ENCODE measurements at regions not wholly inside any gene's neighbourhood (a gene's known extent, or its start where the extent isn't known, plus 50 kb on each side); places are given as distances from the start of the nearest gene placed in this dataset.

- H3K9me3 ChIP-seq: no peaks in the 10 kb centered on the region
- DNase-seq: no peak
- no peak overlapping the region for H3K27ac ChIP-seq
- H3K4me3 ChIP-seq: no peak overlapping the region
- H3K27me3 ChIP-seq: no peaks in the 10 kb centered on the region
- H3K36me3 ChIP-seq: no peaks in the 10 kb centered on the region
- intact Hi-C loops (cut with DNase I; ENCODE audit: low total_unique reads): no loop called here
- WGBS, 2 donors (ENCODE audit: low coverage in 1 of 2): 54 to 59% methylated on average over 3 of the region's 3 CpGs
- in situ Hi-C loops (cut with MboI; ENCODE audit: low pct_ligation_motif_present in 1 of 4, low pct_unique_long_range_greater_than_20kb in 1 of 4, low sequenced_read_pairs in 3 of 4): no loop called here
- TF ChIP-seq EP300 (IDR thresholded peaks at IDR 0.05; ENCODE audit: low read depth): no peak
- TF ChIP-seq POLR2A (IDR thresholded peaks at IDR 0.05): no peak
- no peak for TF ChIP-seq CTCF (IDR thresholded peaks at IDR 0.05)
- no peak for TF ChIP-seq POLR2AphosphoS5 (IDR thresholded peaks at IDR 0.05)
- H3K4me1 ChIP-seq: no peaks in the 10 kb centered on the region
These were observed 494.2 kb upstream of the CDH8 start for GRCh38 chr16:62530426-62530825.

GRCh38 chr16:62516001-62516400, 479.8 kb upstream of the CDH8 start:
- no peak overlapping the region for H3K27ac ChIP-seq
- 25 to 40% methylated on average over 1 of the region's 1 CpG for WGBS, 2 donors (ENCODE audit: low coverage in 1 of 2)
- no peaks in the 10 kb centered on the region for H3K9me3 ChIP-seq
- no peak overlapping the region for H3K4me3 ChIP-seq
- in situ Hi-C loops (cut with MboI; ENCODE audit: low pct_ligation_motif_present in 1 of 4, low pct_unique_long_range_greater_than_20kb in 1 of 4, low sequenced_read_pairs in 3 of 4): no loop called here
- intact Hi-C loops (cut with DNase I; ENCODE audit: low total_unique reads): no loop called here
- no peaks in the 10 kb centered on the region for H3K36me3 ChIP-seq
- no peak for DNase-seq
- H3K27me3 ChIP-seq: no peaks in the 10 kb centered on the region
- TF ChIP-seq POLR2A (IDR thresholded peaks at IDR 0.05): no peak
- TF ChIP-seq EP300 (IDR thresholded peaks at IDR 0.05; ENCODE audit: low read depth): no peak
- no peak for TF ChIP-seq CTCF (IDR thresholded peaks at IDR 0.05)
- TF ChIP-seq POLR2AphosphoS5 (IDR thresholded peaks at IDR 0.05): no peak
- H3K4me1 ChIP-seq: no peaks in the 10 kb centered on the region

GRCh38 chr16:62503073-62503472, 466.8 kb upstream of the CDH8 start:
- Histone ChIP-seq H3K4me3 (no peak overlapping the region), H3K4me1 (no peaks in the 10 kb centered on the region), H3K27me3 (no peaks in the 10 kb centered on the region), H3K36me3 (no peaks in the 10 kb centered on the region), H3K9me3 (no peaks in the 10 kb centered on the region), H3K27ac (no peak overlapping the region)
- in situ Hi-C loops (cut with MboI; ENCODE audit: low pct_ligation_motif_present in 1 of 4, low pct_unique_long_range_greater_than_20kb in 1 of 4, low sequenced_read_pairs in 3 of 4): no loop called here
- 70 to 81% methylated on average over 3 of the region's 3 CpGs for WGBS, 2 donors (ENCODE audit: low coverage in 1 of 2)
- DNase-seq: no peak
- TF ChIP-seq CTCF (IDR thresholded peaks at IDR 0.05) (no peak), POLR2AphosphoS5 (IDR thresholded peaks at IDR 0.05) (no peak), EP300 (IDR thresholded peaks at IDR 0.05; ENCODE audit: low read depth) (no peak), POLR2A (IDR thresholded peaks at IDR 0.05) (no peak)
- intact Hi-C loops (cut with DNase I; ENCODE audit: low total_unique reads): no loop called here

GRCh38 chr16:62478903-62479458, 442.7 kb upstream of the CDH8 start:
- Histone ChIP-seq H3K36me3 (no peaks in the 10 kb centered on the region), H3K27ac (no peak overlapping the region), H3K4me1 (no peaks in the 10 kb centered on the region), H3K4me3 (no peak overlapping the region), H3K9me3 (peaks cover 3 to 5% of the 10 kb centered on the region in 2 donors), H3K27me3 (no peaks in the 10 kb centered on the region)
- no peak for TF ChIP-seq CTCF (IDR thresholded peaks at IDR 0.05)
- no peak for TF ChIP-seq POLR2A (IDR thresholded peaks at IDR 0.05)
- TF ChIP-seq EP300 (IDR thresholded peaks at IDR 0.05; ENCODE audit: low read depth): no peak
- no peak for TF ChIP-seq POLR2AphosphoS5 (IDR thresholded peaks at IDR 0.05)
- in situ Hi-C loops (cut with MboI; ENCODE audit: low pct_ligation_motif_present in 1 of 4, low pct_unique_long_range_greater_than_20kb in 1 of 4, low sequenced_read_pairs in 3 of 4) (no loop called here), intact Hi-C loops (cut with DNase I; ENCODE audit: low total_unique reads) (no loop called here)
- no peak for DNase-seq
- 79 to 97% methylated on average over 3 to 7 of the region's 7 CpGs for WGBS, 2 donors (ENCODE audit: low coverage in 1 of 2)

Measured in transverse colon (tissue), 4 donors.